ENCODE measurements at regions not wholly inside any gene's neighbourhood (a gene's known extent, or its start where the extent isn't known, plus 50 kb on each side); places are given as distances from the start of the nearest gene placed in this dataset.

- WGBS (ENCODE audit: insufficient coverage, low coverage, low lambda C conversion rate, missing lambda C conversion rate) = 60% methylated on average over 6 of the region's 9 CpGs
- H3K27ac ChIP-seq = no peak overlapping the region
Measured at GRCh38 chr17:36818134-36818825, 119.0 kb upstream of the LHX1 start.

GRCh38 chr17:36823850-36824677 is 113.2 kb upstream of the LHX1 start:
- Histone ChIP-seq H3K9me3 (no peaks in the 10 kb centered on the region), H3K4me3 (no peak overlapping the region), H3K4me1 (no peaks in the 10 kb centered on the region), H3K27ac (no peak overlapping the region), H3K36me3 (no peaks in the 10 kb centered on the region), H3K27me3 (no peaks in the 10 kb centered on the region)
- no peak for TF ChIP-seq POLR2A (IDR thresholded peaks at IDR 0.05)
- no peak for TF ChIP-seq CTCF (IDR thresholded peaks at IDR 0.05)
- ATAC-seq = peak in 1 of 4 donors; percentile 6
- 35% methylated on average over 2 of the region's 12 CpGs for WGBS (ENCODE audit: insufficient coverage, low coverage, low lambda C conversion rate, missing lambda C conversion rate)
- DNase-seq = no peak
- intact Hi-C loops (cut with DNase I) = no loop called here

More at GRCh38 chr17:36818134-36818825, 119.0 kb upstream of the LHX1 start:
- H3K27me3 ChIP-seq = no peaks in the 10 kb centered on the region
- ATAC-seq = no peak
- no peak overlapping the region for H3K4me3 ChIP-seq
- intact Hi-C loops (cut with DNase I) = no loop called here
- DNase-seq = no peak
- H3K4me1 ChIP-seq = no peaks in the 10 kb centered on the region
- no peaks in the 10 kb centered on the region for H3K9me3 ChIP-seq
- H3K36me3 ChIP-seq = no peaks in the 10 kb centered on the region
- TF ChIP-seq POLR2A (IDR thresholded peaks at IDR 0.05) = no peak
- no peak for TF ChIP-seq CTCF (IDR thresholded peaks at IDR 0.05)

GRCh38 chr17:36824678-36825101 is 112.6 kb upstream of the LHX1 start:
- DNase-seq = no peak
- H3K36me3 ChIP-seq = no peaks in the 10 kb centered on the region
- H3K27ac ChIP-seq = no peak overlapping the region
- no peaks in the 10 kb centered on the region for H3K27me3 ChIP-seq
- TF ChIP-seq POLR2A (IDR thresholded peaks at IDR 0.05) = no peak
- no peak for TF ChIP-seq CTCF (IDR thresholded peaks at IDR 0.05)
- intact Hi-C loops (cut with DNase I) = no loop called here
- H3K4me1 ChIP-seq = no peaks in the 10 kb centered on the region
- no peak overlapping the region for H3K4me3 ChIP-seq
- no peaks in the 10 kb centered on the region for H3K9me3 ChIP-seq
- no peak for ATAC-seq
- 83% methylated on average over 1 of the region's 5 CpGs for WGBS (ENCODE audit: insufficient coverage, low coverage, low lambda C conversion rate, missing lambda C conversion rate)

GRCh38 chr17:36825113-36825512 is 112.2 kb upstream of the LHX1 start:
- no peak overlapping the region for H3K27ac ChIP-seq

More at GRCh38 chr17:36825113-36825512, 112.2 kb upstream of the LHX1 start:
- TF ChIP-seq POLR2A (IDR thresholded peaks at IDR 0.05) (no peak), CTCF (IDR thresholded peaks at IDR 0.05) (no peak)
- WGBS (ENCODE audit: insufficient coverage, low coverage, low lambda C conversion rate, missing lambda C conversion rate) = 82% methylated on average over 2 of the region's 2 CpGs
- DNase-seq (no peak), ATAC-seq (no peak)
- intact Hi-C loops (cut with DNase I) = no loop called here
- Histone ChIP-seq H3K9me3 (no peaks in the 10 kb centered on the region), H3K4me1 (no peaks in the 10 kb centered on the region), H3K4me3 (no peak overlapping the region), H3K27me3 (no peaks in the 10 kb centered on the region), H3K36me3 (no peaks in the 10 kb centered on the region)

Data from right lobe of liver (tissue), 6 donors.